Lower lobe of right lung (tissue), 2 donors: ENCODE measurements at regions not wholly inside any gene's neighbourhood (a gene's known extent, or its start where the extent isn't known, plus 50 kb on each side); places are given as distances from the start of the nearest gene placed in this dataset.
A peak's percentile ranks its signal among the peaks of the same experiment; 100 is the strongest.

Experiments used
- ATAC-seq, 2 donors: fragments of 200-7000 bp; cut with Tn5 transposase; one replicate each; pipeline ENCODE4 v1.9.1; 2020 to 2022; ENCODE audit warnings: mild to moderate bottlenecking in 2 of 2, moderate library complexity in 2 of 2
- DNase-seq: peaks from one replicate; pipeline ENCODE4 v3.0.0-alpha.2; 2020
- H3K27ac ChIP-seq: fragments of 200-600 bp; one replicate; pipeline ENCODE4 v1.8.0; 2022
- H3K27me3 ChIP-seq: fragments of 200-600 bp; one replicate; pipeline ENCODE4 v1.8.0; 2022; ENCODE audit warnings: low read depth
- H3K36me3 ChIP-seq: fragments of 200-600 bp; one replicate; pipeline ENCODE4 v1.8.0; 2022; ENCODE audit warnings: mild to moderate bottlenecking
- H3K4me1 ChIP-seq: fragments of 200-600 bp; one replicate; pipeline ENCODE4 v1.8.0; 2022
- H3K4me3 ChIP-seq: fragments of 200-600 bp; one replicate; pipeline ENCODE4 v1.8.0; 2022; ENCODE audit warnings: mild to moderate bottlenecking
- H3K9me3 ChIP-seq: fragments of 200-600 bp; one replicate; pipeline ENCODE4 v1.8.0; 2022
- CTCF ChIP-seq: fragments of 200-600 bp; IDR thresholded peaks from one replicate; pipeline ENCODE4 v1.8.0; 2022; ENCODE audit warnings: antibody characterized with exemption, mild to moderate bottlenecking
- intact Hi-C: fragments of 100-400 bp; cut with DNase I; formaldehyde crosslinking; loops from one replicate; pipeline ENCODE4 v1.11.0; 2022
- donor health status: DM: no; HTN: yes; CAD: no; lungs with severe emphysema.

- intact Hi-C loops: no loop called here
- H3K9me3 ChIP-seq: no peaks in the 10 kb centered on the region
- TF ChIP-seq CTCF: no peak
- no peak overlapping the region for H3K27ac ChIP-seq
- no peak for ATAC-seq
- DNase-seq: no peak
- no peaks in the 10 kb centered on the region for H3K36me3 ChIP-seq
- no peaks in the 10 kb centered on the region for H3K4me1 ChIP-seq
- H3K4me3 ChIP-seq: no peak overlapping the region
- H3K27me3 ChIP-seq: no peaks in the 10 kb centered on the region
These were observed 223.9 kb upstream of the TPM1 start for GRCh38 chr15:62818691-62819090.

GRCh38 chr15:62821384-62822131 lies 221.0 kb upstream of the TPM1 start:
- H3K9me3 ChIP-seq: no peaks in the 10 kb centered on the region
- no peaks in the 10 kb centered on the region for H3K36me3 ChIP-seq
- no peaks in the 10 kb centered on the region for H3K4me1 ChIP-seq
- no peak overlapping the region for H3K4me3 ChIP-seq
- intact Hi-C loops: no loop called here
- no peak overlapping the region for H3K27ac ChIP-seq
- ATAC-seq (peak in 1 of 2 donors; percentile 61), DNase-seq (no peak)
- no peaks in the 10 kb centered on the region for H3K27me3 ChIP-seq
- no peak for TF ChIP-seq CTCF

DNA sequence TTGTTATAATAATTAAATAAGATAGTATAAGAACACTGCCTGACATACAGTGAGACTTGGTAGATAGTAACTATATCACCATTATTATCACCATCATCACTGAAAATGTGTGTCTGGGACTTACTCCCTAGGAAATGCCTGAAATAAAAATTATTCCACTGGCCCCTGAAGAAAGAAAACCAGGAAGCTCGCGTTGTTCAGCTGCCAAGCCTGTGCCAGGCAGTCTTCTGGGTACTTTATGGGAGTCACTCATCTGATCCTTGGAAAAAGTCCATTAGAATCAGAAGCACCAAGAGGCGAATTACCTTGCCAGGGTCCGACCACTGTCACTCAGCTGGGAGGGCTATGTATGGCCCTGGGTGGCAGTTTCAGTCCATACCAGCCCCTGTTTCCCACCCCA lies 220.3 kb upstream of the TPM1 start:
- no peaks in the 10 kb centered on the region for H3K27me3 ChIP-seq
- intact Hi-C loops: no loop called here
- DNase-seq: no peak
- no peak for ATAC-seq
- no peak overlapping the region for H3K27ac ChIP-seq
- H3K9me3 ChIP-seq: no peaks in the 10 kb centered on the region
- no peak for TF ChIP-seq CTCF
- H3K36me3 ChIP-seq: no peaks in the 10 kb centered on the region
- no peaks in the 10 kb centered on the region for H3K4me1 ChIP-seq
- H3K4me3 ChIP-seq: no peak overlapping the region

DNA sequence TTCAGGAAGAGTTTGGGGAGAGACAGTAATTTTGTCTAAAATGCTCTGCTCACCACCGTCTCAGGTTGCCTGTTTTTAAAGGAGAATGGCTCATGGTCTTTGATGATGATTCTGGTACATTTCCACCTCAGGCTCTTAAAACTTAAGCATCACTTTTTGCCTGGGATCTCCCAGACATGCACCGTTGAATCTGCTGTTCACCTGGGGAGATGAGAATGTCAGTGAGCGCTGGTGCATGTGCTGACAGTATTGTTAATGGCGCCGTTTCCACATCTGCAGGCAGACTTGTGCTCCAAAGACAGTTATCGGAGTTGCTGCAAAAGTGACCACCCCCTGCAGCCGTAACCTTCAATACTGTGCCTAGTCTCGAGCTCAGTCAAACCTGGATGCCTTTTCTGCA lies 219.0 kb upstream of the TPM1 start:
- intact Hi-C loops: no loop called here
- no peak for DNase-seq
- Histone ChIP-seq H3K27me3 (no peaks in the 10 kb centered on the region), H3K4me3 (no peak overlapping the region), H3K4me1 (no peaks in the 10 kb centered on the region), H3K27ac (no peak overlapping the region), H3K36me3 (no peaks in the 10 kb centered on the region), H3K9me3 (no peaks in the 10 kb centered on the region)
- no peak for TF ChIP-seq CTCF
- ATAC-seq: no peak

DNA sequence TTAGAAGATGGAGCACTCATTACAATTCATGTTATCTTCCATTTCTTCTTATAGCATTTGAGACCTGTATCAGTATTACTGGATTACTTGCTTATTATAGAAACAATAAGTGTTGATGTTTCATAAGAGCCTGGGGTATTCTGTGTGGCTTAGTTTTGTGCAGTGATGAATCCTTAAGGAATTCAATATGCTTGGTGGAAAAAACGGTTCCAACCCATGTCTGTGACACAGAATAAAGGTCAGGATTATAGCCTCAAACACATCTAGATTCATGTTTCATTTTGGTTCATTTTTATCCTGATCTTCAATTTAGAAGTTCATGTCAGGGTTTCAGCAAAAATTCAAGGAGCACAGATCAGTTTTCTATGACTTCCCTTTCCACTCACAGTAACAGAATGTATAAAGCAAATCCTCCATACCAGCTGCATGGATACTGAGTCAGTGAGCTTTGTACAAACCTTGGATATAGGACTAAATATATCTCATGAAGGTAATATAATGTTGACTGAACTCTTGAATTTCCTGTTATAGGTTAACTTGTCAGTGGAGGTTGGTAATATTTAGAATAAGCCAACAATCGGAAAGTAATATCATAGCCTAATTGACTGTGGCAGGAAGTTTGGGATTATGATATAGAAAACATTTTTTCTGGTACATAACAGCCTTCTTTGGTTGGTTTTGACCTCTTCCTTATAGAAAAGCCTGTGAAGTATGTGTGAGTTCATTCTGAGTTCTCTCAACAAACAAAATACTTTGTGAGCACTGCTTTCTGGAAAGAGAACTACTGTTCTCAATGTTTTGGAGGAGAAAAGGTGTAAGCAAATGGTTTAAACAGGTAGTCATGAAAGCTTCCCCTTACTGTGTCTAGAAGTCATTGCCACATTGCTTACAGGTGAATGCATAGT lies 218.2 kb upstream of the TPM1 start:
- Histone ChIP-seq H3K36me3 (no peaks in the 10 kb centered on the region), H3K4me1 (no peaks in the 10 kb centered on the region), H3K27me3 (no peaks in the 10 kb centered on the region), H3K27ac (no peak overlapping the region), H3K4me3 (no peak overlapping the region), H3K9me3 (no peaks in the 10 kb centered on the region)
- intact Hi-C loops: no loop called here
- TF ChIP-seq CTCF: no peak
- DNase-seq: no peak
- ATAC-seq: no peak
